HCT116 (cell line): ENCODE measurements at regions not wholly inside any gene's neighbourhood (a gene's known extent, or its start where the extent isn't known, plus 50 kb on each side); places are given as distances from the start of the nearest gene placed in this dataset.

ENCODE experiments used
- ATAC-seq: fragments of 200-7000 bp; cut with Tn5 transposase; 2 replicates; pipeline ENCODE4 v1.9.1; 2020; ENCODE audit warnings: mild to moderate bottlenecking, moderate library complexity
- BruUV-seq: library from RNA; stranded (reverse); fragments of 400-500 nt; replicated peaks from 2 replicates; lab custom pipeline; 2021; lab: Mats Ljungman, UMichigan
- CTCF ChIA-PET: fragments of 300-600 bp; sonication (Branson Sonifier 250); formaldehyde crosslinking; loops from one replicate; lab custom pipeline; 2021; ENCODE audit warnings: antibody characterized with exemption; lab: Charles Lee
- POLR2A ChIA-PET: fragments of 300-600, 350-600 bp; sonication (Branson Sonifier 250); formaldehyde crosslinking; loops from one replicate; lab custom pipeline; 2021; ENCODE audit warnings: antibody characterized with exemption; lab: Charles Lee
- RAD21 ChIA-PET, 2 experiments: fragments of 300-600 bp; sonication (Branson Sonifier 250); formaldehyde crosslinking; loops; one replicate each; lab custom pipeline; 2023; ENCODE audit warnings: low total read pairs in 2 of 2; ENCODE audit not compliant: uncharacterized antibody in 2 of 2, unreplicated experiment in 2 of 2, low non-redundant PET in 1 of 2; lab: Charles Lee
- DNase-seq: peaks from one replicate; pipeline ENCODE4 v3.0.0-alpha.2; 2010; ENCODE audit warnings: low read depth, low spot score
- H2AFZ ChIP-seq: fragments of 200-600 bp; shearing (Covaris generic), sonication (generic); 2 replicates; pipeline ENCODE4 v1.6.1; 2017; ENCODE audit warnings: low read depth, mixed run types, mixed read lengths, antibody characterized with exemption, low read length; ENCODE audit not compliant: poor library complexity, severe bottlenecking
- H3K27ac ChIP-seq: 2 replicates; pipeline ENCODE4 v1.5.1; 2012; ENCODE audit warnings: low read depth, low read length
- H3K27me3 ChIP-seq: fragments of 200-600 bp; sonication (generic); 2 replicates; pipeline ENCODE4 v1.6.1; 2016; ENCODE audit warnings: mixed run types, low read length, mixed read lengths; ENCODE audit not compliant: insufficient read depth
- H3K36me3 ChIP-seq, 2 experiments: fragments of 200-500 bp in 1 of 2; fragments of 200-600 bp in 1 of 2; sonication (Bioruptor generic) in 1 of 2; sonication (generic) in 1 of 2; 2 replicates each; pipeline versions ENCODE4 v1.5.1 to v1.6.1; 2014 to 2016; ENCODE audit warnings: low read length in 2 of 2, inconsistent platforms in 1 of 2, mixed read lengths in 1 of 2, mixed run types in 1 of 2; ENCODE audit not compliant: insufficient read depth in 2 of 2, control insufficient read depth in 1 of 2
- H3K4me1 ChIP-seq, 2 experiments: fragments of 200-600 bp in 1 of 2; sonication (generic) in 1 of 2; 2 replicates each; pipeline versions ENCODE4 v1.5.1 to v1.6.1; 2012 to 2017; ENCODE audit warnings: low read length in 2 of 2, inconsistent platforms in 1 of 2, mild to moderate bottlenecking in 1 of 2, mixed read lengths in 1 of 2, mixed run types in 1 of 2, moderate library complexity in 1 of 2; ENCODE audit not compliant: insufficient read depth in 2 of 2, control insufficient read depth in 1 of 2
- H3K4me2 ChIP-seq: fragments of 200-600 bp; sonication (generic); 2 replicates; pipeline ENCODE4 v1.6.1; 2017; ENCODE audit warnings: mixed run types, low read length, mixed read lengths
- H3K4me3 ChIP-seq, 2 experiments: fragments of 200-600 bp in 1 of 2; sonication (generic) in 1 of 2; replicated peaks in 1 of 2; 2 replicates each; pipeline ENCODE4 v1.5.1; 2011 to 2016; ENCODE audit warnings: low read length in 2 of 2, control low read depth in 1 of 2, low read depth in 1 of 2, mild to moderate bottlenecking in 1 of 2, mixed read lengths in 1 of 2, mixed run types in 1 of 2
- H3K79me2 ChIP-seq: fragments of 200-600 bp; sonication (generic); 2 replicates; pipeline ENCODE4 v1.6.1; 2017; ENCODE audit warnings: mild to moderate bottlenecking, mixed run types, low read length, moderate library complexity, mixed read lengths; ENCODE audit not compliant: insufficient read depth
- H3K9ac ChIP-seq: fragments of 200-600 bp; sonication (generic); 2 replicates; pipeline ENCODE4 v1.6.1; 2016; ENCODE audit warnings: low read length, mixed read lengths
- H3K9me2 ChIP-seq: fragments of 200-600 bp; sonication (generic), shearing (Covaris generic); 2 replicates; pipeline ENCODE4 v1.6.1; 2017; ENCODE audit warnings: mixed run types, mild to moderate bottlenecking, moderate library complexity; ENCODE audit not compliant: insufficient read depth
- H3K9me3 ChIP-seq, 2 experiments: fragments of 200-500 bp in 1 of 2; fragments of 200-600 bp in 1 of 2; sonication (Bioruptor generic) in 1 of 2; sonication (generic) in 1 of 2; 2 replicates each; pipeline ENCODE4 v1.6.1; 2014 to 2017; ENCODE audit warnings: low read length in 2 of 2, mixed read lengths in 2 of 2, inconsistent platforms in 1 of 2, low read depth in 1 of 2, mild to moderate bottlenecking in 1 of 2, mixed run types in 1 of 2, moderate library complexity in 1 of 2; ENCODE audit not compliant: control insufficient read depth in 1 of 2, insufficient read depth in 1 of 2
- H4K20me1 ChIP-seq: fragments of 200-600 bp; sonication (generic), shearing (Covaris generic); 2 replicates; pipeline ENCODE4 v1.6.1; 2017; ENCODE audit warnings: mixed run types, mild to moderate bottlenecking, moderate library complexity; ENCODE audit not compliant: insufficient read depth
- ATF3 ChIP-seq: IDR thresholded peaks from 2 replicates; pipeline ENCODE4 v1.6.1; 2012
- CBX3 ChIP-seq: IDR thresholded peaks from 2 replicates; pipeline ENCODE4 v1.6.1; 2012; ENCODE audit warnings: low read depth
- CEBPB ChIP-seq: IDR thresholded peaks from 2 replicates; pipeline ENCODE4 v1.6.1; 2012; ENCODE audit warnings: low read depth
- EGR1 ChIP-seq: IDR thresholded peaks from 2 replicates; pipeline ENCODE4 v1.6.1; 2012; ENCODE audit warnings: low read depth
- ELF1 ChIP-seq: IDR thresholded peaks from 2 replicates; pipeline ENCODE4 v1.6.1; 2012; ENCODE audit warnings: low read depth, borderline replicate concordance
- EZH2phosphoT487 ChIP-seq: fragments of 200-600 bp; IDR thresholded peaks from 2 replicates; pipeline ENCODE4 v1.6.1; 2018; ENCODE audit warnings: antibody characterized with exemption, borderline replicate concordance
- FOSL1 ChIP-seq: IDR thresholded peaks from 2 replicates; pipeline ENCODE4 v1.6.1; 2012; ENCODE audit warnings: low read depth
- MAX ChIP-seq: IDR thresholded peaks from 2 replicates; pipeline ENCODE4 v1.6.1; 2012
- POLR2A ChIP-seq: IDR thresholded peaks from 2 replicates; pipeline ENCODE4 v1.7.0; 2011; ENCODE audit warnings: borderline replicate concordance; ENCODE audit not compliant: insufficient read depth, insufficient read length; ENCODE audit errors: extremely low read depth
- POLR2AphosphoS5 ChIP-seq: IDR thresholded peaks from 2 replicates; pipeline ENCODE4 v1.6.1; 2011; ENCODE audit warnings: mild to moderate bottlenecking, low read depth, low read length, moderate library complexity
- SIN3A ChIP-seq: IDR thresholded peaks from 2 replicates; pipeline ENCODE4 v1.6.1; 2012; ENCODE audit warnings: low read depth
- SP1 ChIP-seq: IDR thresholded peaks from 2 replicates; pipeline ENCODE4 v1.6.1; 2012; ENCODE audit warnings: low read depth
- SRF ChIP-seq: IDR thresholded peaks from 2 replicates; pipeline ENCODE4 v1.6.1; 2012; ENCODE audit warnings: low read depth
- TCF7L2 ChIP-seq: IDR thresholded peaks from 2 replicates; pipeline ENCODE4 v1.7.0; 2011; ENCODE audit warnings: borderline replicate concordance, inconsistent platforms; ENCODE audit not compliant: insufficient read depth, insufficient read length; ENCODE audit errors: extremely low read depth
- ZBTB33 ChIP-seq: IDR thresholded peaks from 2 replicates; pipeline ENCODE4 v1.6.1; 2011; ENCODE audit warnings: mild to moderate bottlenecking, low read length, moderate library complexity; ENCODE audit not compliant: insufficient replicate concordance; ENCODE audit errors: extremely low read depth
- ZNF274 ChIP-seq: fragments of 200-500 bp; sonication (Bioruptor generic); IDR thresholded peaks from 2 replicates; pipeline ENCODE4 v1.6.1; 2014; ENCODE audit warnings: mild to moderate bottlenecking, low read depth, low read length, inconsistent platforms
- intact Hi-C: fragments of 100-400 bp; cut with micrococcal nuclease; formaldehyde crosslinking; loops from 2 replicates; pipeline ENCODE4 v1.10.0; 2022

- ATAC-seq, result no peak
- TF ChIP-seq ATF3 (no peak), SIN3A (no peak), TCF7L2 (no peak), EGR1 (no peak), SP1 (no peak), ZBTB33 (no peak), POLR2AphosphoS5 (no peak), MAX (no peak), EZH2phosphoT487 (no peak), ZNF274 (no peak), CEBPB (no peak), FOSL1 (no peak), POLR2A (no peak), SRF (no peak), CBX3 (no peak), ELF1 (no peak)
- H3K4me3 ChIP-seq, result no peak overlapping the region
- RAD21 ChIA-PET, result no interaction called here
- POLR2A ChIA-PET, result no interaction called here
- H3K27ac ChIP-seq, result no peak overlapping the region
- no peaks in the 10 kb centered on the region for H4K20me1 ChIP-seq
- H3K4me1 ChIP-seq, result no peaks in the 10 kb centered on the region
- H3K9me3 ChIP-seq, result no peaks in the 10 kb centered on the region
- no peaks in the 10 kb centered on the region for H3K27me3 ChIP-seq
- H3K36me3 ChIP-seq, result no peaks in the 10 kb centered on the region
- no TSS peak for BruUV-seq
- no peak overlapping the region for H3K9ac ChIP-seq
- H3K4me2 ChIP-seq, result no peak overlapping the region
- H2AFZ ChIP-seq, result no peak overlapping the region
- DNase-seq, result no peak
- no peaks in the 10 kb centered on the region for H3K9me2 ChIP-seq
- no peaks in the 10 kb centered on the region for H3K79me2 ChIP-seq
- CTCF ChIA-PET, result no interaction called here
- intact Hi-C loops, result no loop called here
Observed at GRCh38 chr17:68750208-68750562, 149.0 kb upstream of the FAM20A start.
